Fibroblast of lung (primary cell): ENCODE measurements at regions not wholly inside any gene's neighbourhood (a gene's known extent, or its start where the extent isn't known, plus 50 kb on each side); places are given as distances from the start of the nearest gene placed in this dataset.

Experiments
- DNase-seq, 2 donors: peaks; one replicate each; pipeline versions ENCODE4 v3.0.0 to v3.0.0-alpha.2; 2010; ENCODE audit warnings: low read depth in 2 of 2
- H2AFZ ChIP-seq: 2 replicates; pipeline ENCODE4 v1.5.1; 2012; ENCODE audit warnings: low read length, control low read depth, inconsistent platforms
- H3K27ac ChIP-seq: 2 replicates; pipeline ENCODE4 v1.5.1; 2011; ENCODE audit warnings: low read length, control low read depth; ENCODE audit not compliant: insufficient read depth
- H3K27me3 ChIP-seq: 2 replicates; pipeline ENCODE4 v1.5.1; 2011; ENCODE audit warnings: mild to moderate bottlenecking, low read length; ENCODE audit not compliant: control insufficient read depth, insufficient read depth
- H3K36me3 ChIP-seq: 2 replicates; pipeline ENCODE4 v1.5.1; 2011; ENCODE audit warnings: low read length; ENCODE audit not compliant: control insufficient read depth, insufficient read depth
- H3K4me1 ChIP-seq: 2 replicates; pipeline ENCODE4 v1.5.1; 2011; ENCODE audit warnings: low read length; ENCODE audit not compliant: control insufficient read depth, insufficient read depth; ENCODE audit errors: extremely low read depth
- H3K4me2 ChIP-seq: 2 replicates; pipeline ENCODE4 v1.5.1; 2011; ENCODE audit warnings: low read length, control low read depth; ENCODE audit not compliant: insufficient read depth; ENCODE audit errors: extremely low read depth
- H3K4me3 ChIP-seq, 4 experiments: fragments of 200-600 bp in 1 of 4; sonication (generic) in 1 of 4; replicated peaks in 1 of 4; 2 replicates each; pipeline ENCODE4 v1.5.1; 2011 to 2016; ENCODE audit warnings: low read length in 4 of 4, low read depth in 3 of 4, mild to moderate bottlenecking in 3 of 4, control low read depth in 2 of 4, inconsistent platforms in 1 of 4, mixed read lengths in 1 of 4; ENCODE audit not compliant: insufficient read depth in 1 of 4; ENCODE audit errors: control extremely low read depth in 1 of 4
- H3K79me2 ChIP-seq: 2 replicates; pipeline ENCODE4 v1.5.1; 2012; ENCODE audit warnings: mild to moderate bottlenecking, low read length, inconsistent platforms; ENCODE audit not compliant: control insufficient read depth, insufficient read depth
- H3K9ac ChIP-seq: 2 replicates; pipeline ENCODE4 v1.5.1; 2011; ENCODE audit warnings: mild to moderate bottlenecking, low read length, control low read depth; ENCODE audit not compliant: insufficient read depth
- H3K9me3 ChIP-seq: 2 replicates; pipeline ENCODE4 v1.5.1; 2012; ENCODE audit warnings: low read depth, low read length; ENCODE audit not compliant: control insufficient read depth, insufficient read depth
- H4K20me1 ChIP-seq: 2 replicates; pipeline ENCODE4 v1.5.1; 2011; ENCODE audit warnings: low read length; ENCODE audit not compliant: control insufficient read depth, insufficient read depth; ENCODE audit errors: extremely low read depth
- EZH2 ChIP-seq: IDR thresholded peaks from 2 replicates; pipeline ENCODE4 v1.5.1; 2012; ENCODE audit warnings: low read length, control low read depth, mild to moderate bottlenecking; ENCODE audit errors: missing control alignments
- TF ChIP-seq, protein P1 (sequence below), 2 donors: IDR thresholded peaks in 1 of 2; conservative IDR thresholded peaks in 1 of 2; 1 replicate in 1 of 2; 2 replicates in 1 of 2; pipeline ENCODE4 v1.5.1; 2011 to 2012; ENCODE audit warnings: low read length in 2 of 2, control low read depth in 1 of 2, inconsistent platforms in 1 of 2, low read depth in 1 of 2, mild to moderate bottlenecking in 1 of 2

DNA sequence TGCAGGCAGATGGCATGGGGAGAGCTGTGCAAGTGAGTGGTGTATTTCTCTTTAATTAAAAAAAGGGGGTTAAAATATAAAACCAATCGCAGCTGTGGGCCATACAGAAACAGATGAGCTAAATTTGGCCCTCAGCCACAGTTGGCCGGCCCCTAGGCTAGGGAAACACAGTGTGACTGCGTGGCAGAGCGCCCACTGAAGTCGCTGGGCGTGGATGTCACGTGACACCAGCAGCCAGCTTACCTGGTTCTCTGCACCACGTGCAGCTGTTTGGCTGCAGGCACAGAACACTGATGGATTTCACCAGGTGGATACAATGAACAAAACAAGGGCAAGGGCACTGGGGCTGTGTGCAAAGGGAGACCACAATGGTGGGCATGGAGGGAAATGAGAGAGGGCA lies 119.3 kb upstream of the ZNF746 start:
- H3K9me3 ChIP-seq, result no peaks in the 10 kb centered on the region
- H3K27me3 ChIP-seq, result no peaks in the 10 kb centered on the region
- no peaks in the 10 kb centered on the region for H3K4me1 ChIP-seq
- H2AFZ ChIP-seq, result no peak overlapping the region
- DNase-seq, result no peak
- no peak overlapping the region for H3K4me2 ChIP-seq
- TF ChIP-seq EZH2, result no peak
- TF ChIP-seq, protein P1, sequence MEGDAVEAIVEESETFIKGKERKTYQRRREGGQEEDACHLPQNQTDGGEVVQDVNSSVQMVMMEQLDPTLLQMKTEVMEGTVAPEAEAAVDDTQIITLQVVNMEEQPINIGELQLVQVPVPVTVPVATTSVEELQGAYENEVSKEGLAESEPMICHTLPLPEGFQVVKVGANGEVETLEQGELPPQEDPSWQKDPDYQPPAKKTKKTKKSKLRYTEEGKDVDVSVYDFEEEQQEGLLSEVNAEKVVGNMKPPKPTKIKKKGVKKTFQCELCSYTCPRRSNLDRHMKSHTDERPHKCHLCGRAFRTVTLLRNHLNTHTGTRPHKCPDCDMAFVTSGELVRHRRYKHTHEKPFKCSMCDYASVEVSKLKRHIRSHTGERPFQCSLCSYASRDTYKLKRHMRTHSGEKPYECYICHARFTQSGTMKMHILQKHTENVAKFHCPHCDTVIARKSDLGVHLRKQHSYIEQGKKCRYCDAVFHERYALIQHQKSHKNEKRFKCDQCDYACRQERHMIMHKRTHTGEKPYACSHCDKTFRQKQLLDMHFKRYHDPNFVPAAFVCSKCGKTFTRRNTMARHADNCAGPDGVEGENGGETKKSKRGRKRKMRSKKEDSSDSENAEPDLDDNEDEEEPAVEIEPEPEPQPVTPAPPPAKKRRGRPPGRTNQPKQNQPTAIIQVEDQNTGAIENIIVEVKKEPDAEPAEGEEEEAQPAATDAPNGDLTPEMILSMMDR (conservative IDR thresholded peaks at IDR 0.05 in 1 of 2, IDR thresholded peaks at IDR 0.05 in 1 of 2; ENCODE audit: low read depth in 1 of 2, low read length in 2 of 2), result no peak
- H3K79me2 ChIP-seq, result peaks cover 7% of the 10 kb centered on the region
- no peak overlapping the region for H3K4me3 ChIP-seq
- peaks cover 20% of the 10 kb centered on the region for H3K36me3 ChIP-seq
- H3K27ac ChIP-seq, result no peak overlapping the region
- H4K20me1 ChIP-seq, result no peaks in the 10 kb centered on the region
- H3K9ac ChIP-seq, result no peak overlapping the region

DNA sequence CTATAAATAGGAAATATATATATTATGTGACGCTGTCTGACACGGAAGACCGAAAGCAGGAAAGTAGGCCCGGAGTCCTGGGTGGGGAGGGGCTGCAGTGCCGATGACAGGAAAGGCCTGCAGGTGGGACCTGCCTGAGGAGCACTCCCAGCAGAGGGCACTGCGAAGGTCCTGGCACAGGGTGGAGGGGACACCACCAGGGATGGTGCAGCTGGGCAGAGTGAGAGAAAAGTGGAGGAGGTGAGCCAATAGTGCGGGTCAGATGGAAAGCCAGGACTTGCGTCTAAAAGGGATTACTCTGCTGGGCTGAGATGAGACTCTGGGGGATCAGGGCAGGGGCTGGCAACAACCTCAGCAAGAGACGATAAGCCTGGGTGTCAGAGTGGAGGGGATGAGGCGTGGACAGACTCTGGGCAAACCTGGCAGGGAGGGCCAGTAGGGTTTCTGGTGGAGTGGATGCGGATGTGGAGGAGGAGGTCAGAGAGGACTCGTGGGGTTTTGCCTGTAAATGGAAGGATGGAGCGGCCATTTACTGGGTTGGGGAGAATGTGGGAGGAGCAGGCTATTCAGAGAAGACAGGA lies 118.2 kb upstream of the ZNF746 start:
- Histone ChIP-seq H3K4me1 (no peaks in the 10 kb centered on the region), H3K36me3 (peaks cover 22% of the 10 kb centered on the region), H3K27ac (no peak overlapping the region), H3K4me2 (no peak overlapping the region), H2AFZ (no peak overlapping the region), H3K9ac (no peak overlapping the region), H3K4me3 (no peak overlapping the region), H4K20me1 (no peaks in the 10 kb centered on the region), H3K27me3 (no peaks in the 10 kb centered on the region), H3K79me2 (peaks cover 2% of the 10 kb centered on the region), H3K9me3 (no peaks in the 10 kb centered on the region)
- no peak for TF ChIP-seq EZH2
- TF ChIP-seq, protein P1 (conservative IDR thresholded peaks at IDR 0.05 in 1 of 2, IDR thresholded peaks at IDR 0.05 in 1 of 2; ENCODE audit: low read depth in 1 of 2, low read length in 2 of 2), result no peak
- DNase-seq, result no peak

DNA sequence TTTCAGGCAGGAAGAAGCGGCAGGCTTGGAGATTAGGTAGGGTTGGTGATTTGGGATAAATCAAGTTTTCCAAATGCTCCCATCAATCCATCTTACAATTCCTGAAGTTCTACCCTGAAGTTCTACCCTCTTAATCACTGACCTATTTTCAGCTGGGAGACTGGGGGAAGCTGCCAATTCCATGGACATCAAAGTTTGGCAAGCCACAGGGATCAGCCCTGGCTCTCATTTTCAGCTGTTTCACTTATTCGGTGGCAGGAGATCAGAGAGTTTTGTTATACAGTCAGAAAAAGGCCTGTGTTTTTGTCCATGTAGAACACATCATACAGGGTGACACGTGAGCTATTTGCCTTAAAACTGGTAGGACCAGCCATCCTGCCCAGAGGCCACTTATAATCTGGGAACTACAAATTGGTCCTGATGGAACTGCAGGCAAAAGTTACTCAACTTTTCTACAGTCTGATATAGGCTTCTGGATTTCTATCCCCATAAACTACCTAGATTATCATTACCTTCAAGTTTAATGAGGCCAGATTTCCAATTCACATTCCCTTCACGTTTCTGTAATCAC lies 112.9 kb upstream of the ZNF746 start:
- H3K4me1 ChIP-seq, result no peaks in the 10 kb centered on the region
- peaks cover 5% of the 10 kb centered on the region for H3K36me3 ChIP-seq
- H3K9ac ChIP-seq, result no peak overlapping the region
- TF ChIP-seq, protein P1 (conservative IDR thresholded peaks at IDR 0.05 in 1 of 2, IDR thresholded peaks at IDR 0.05 in 1 of 2; ENCODE audit: low read depth in 1 of 2, low read length in 2 of 2), result no peak
- no peak for TF ChIP-seq EZH2
- peak in 1 of 2 donors; percentile 37 for DNase-seq
- H4K20me1 ChIP-seq, result no peaks in the 10 kb centered on the region
- H3K4me3 ChIP-seq, result no peak overlapping the region
- H3K79me2 ChIP-seq, result no peaks in the 10 kb centered on the region
- no peak overlapping the region for H2AFZ ChIP-seq
- no peak overlapping the region for H3K4me2 ChIP-seq
- no peak overlapping the region for H3K27ac ChIP-seq
- H3K9me3 ChIP-seq, result no peaks in the 10 kb centered on the region
- H3K27me3 ChIP-seq, result no peaks in the 10 kb centered on the region
